ENCODE measurements at regions not wholly inside any gene's neighbourhood (a gene's known extent, or its start where the extent isn't known, plus 50 kb on each side); places are given as distances from the start of the nearest gene placed in this dataset.

DNA sequence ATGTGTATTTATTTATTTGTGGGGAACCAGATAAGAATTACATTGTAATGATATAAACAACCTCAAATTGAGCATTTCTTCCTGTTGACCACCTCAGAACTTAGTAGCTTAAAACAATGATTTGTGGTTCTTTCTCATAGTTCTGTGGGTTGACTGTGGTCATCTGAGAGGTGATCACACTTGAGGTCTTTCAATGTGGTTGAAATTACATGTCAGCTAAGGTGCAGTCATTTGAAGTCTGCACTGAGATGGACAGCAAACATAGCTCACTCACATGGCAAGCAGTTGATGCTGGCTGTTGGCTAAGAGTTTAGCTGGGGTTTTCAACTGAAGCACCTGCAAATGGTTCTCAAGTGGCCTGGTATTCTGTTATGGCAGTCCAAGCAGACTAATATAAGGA is 436.7 kb upstream of the MAP3K7 start:
- no peak overlapping the region for H4K91ac ChIP-seq (replicated peaks; ENCODE audit: insufficient read length, low read length)
- H3K23ac ChIP-seq (ENCODE audit: insufficient read length) = no peak overlapping the region
- H4K20me1 ChIP-seq (replicated peaks in 1 of 2; ENCODE audit: control insufficient read depth in 1 of 2, insufficient read depth in 2 of 2, low read length in 2 of 2) = no peaks in the 10 kb centered on the region
- H3K14ac ChIP-seq (ENCODE audit: insufficient read length) = no peak overlapping the region
- no peak overlapping the region for H2BK12ac ChIP-seq (ENCODE audit: low read depth, low read length)
- H3K23me2 ChIP-seq (ENCODE audit: low read depth, low read length) = no peaks in the 10 kb centered on the region; the same call in 1 of the 2 replicates
- no peak overlapping the region for H3K9ac ChIP-seq (replicated peaks in 1 of 4; ENCODE audit: extremely low read depth in 1 of 4, low read depth in 3 of 4, low read length in 3 of 4)
- CTCF ChIA-PET (ENCODE audit: partially characterized antibody) = no interaction called here
- no peak overlapping the region for H3K18ac ChIP-seq (ENCODE audit: extremely low read depth, low read length)
- FAIRE-seq = no peak
- H2AFZ ChIP-seq (ENCODE audit: low read length) = no peak overlapping the region
- H4K8ac ChIP-seq (ENCODE audit: extremely low read depth, insufficient read depth, low read length) = no peak overlapping the region
- no peak overlapping the region for H4K5ac ChIP-seq (ENCODE audit: insufficient read length, low read depth, low read length)
- no peak for TF ChIP-seq EGR1 (IDR thresholded peaks at IDR 0.05; ENCODE audit: borderline replicate concordance, low read depth, low read length)
- TF ChIP-seq GABPA (IDR thresholded peaks at IDR 0.05; ENCODE audit: borderline replicate concordance, insufficient read depth, low read length) = no peak
- no peak for TF ChIP-seq CHD2 (IDR thresholded peaks at IDR 0.05; ENCODE audit: low read length)
- TF ChIP-seq ATF2 (IDR thresholded peaks at IDR 0.05; ENCODE audit: low read length) = no peak
- TF ChIP-seq MAFK (IDR thresholded peaks at IDR 0.05; ENCODE audit: low read depth, low read length) = no peak
- TF ChIP-seq CTBP2 (IDR thresholded peaks at IDR 0.05; ENCODE audit: borderline replicate concordance, insufficient read depth, insufficient read length, low read length) = no peak
- POLR2A ChIA-PET (ENCODE audit: partially characterized antibody) = interaction anchor here (0.6 kb wide), 1 partner anchor 47 kb away, joined by 3 read pairs; no protein-coding TSS in a partner anchor
- H2AK5ac ChIP-seq (ENCODE audit: low read depth, low read length) = no peak overlapping the region
- H3K56ac ChIP-seq (replicated peaks; ENCODE audit: insufficient read length, low read depth, low read length) = no peak overlapping the region
- no peak overlapping the region for H3K4ac ChIP-seq (replicated peaks; ENCODE audit: insufficient read length, low read depth, low read length)
- no peaks in the 10 kb centered on the region for H3K79me2 ChIP-seq (ENCODE audit: control insufficient read depth in 1 of 2, insufficient read depth in 2 of 2, low read length in 2 of 2)
- H2BK120ac ChIP-seq (replicated peaks; ENCODE audit: low read depth, low read length) = no peak overlapping the region
- H3K9me3 ChIP-seq (ENCODE audit: insufficient read depth in 2 of 2, low read depth in 1 of 2, low read length in 1 of 2) = no peaks in the 10 kb centered on the region
- H2BK5ac ChIP-seq (ENCODE audit: low read depth, low read length) = no peak overlapping the region
- no peak for DNase-seq (ENCODE audit: low read depth in 1 of 2, low spot score in 2 of 2)
- H3K4me1 ChIP-seq (replicated peaks in 1 of 4; ENCODE audit: control insufficient read depth in 3 of 4, insufficient read depth in 4 of 4, low read length in 3 of 4) = no peaks in the 10 kb centered on the region
- no peak overlapping the region for H3K4me3 ChIP-seq (ENCODE audit: extremely low read depth in 1 of 4, insufficient read depth in 2 of 4, low read depth in 3 of 4, low read length in 4 of 4)
- no peak overlapping the region for H3K27ac ChIP-seq (ENCODE audit: low read depth, low read length)
- no peak overlapping the region for H3K4me2 ChIP-seq (ENCODE audit: insufficient read depth in 1 of 2, low read depth in 2 of 2, low read length in 2 of 2)
- H2BK15ac ChIP-seq (ENCODE audit: low read length) = no peak overlapping the region
- H3K27me3 ChIP-seq (replicated peaks in 1 of 4; ENCODE audit: control insufficient read depth in 3 of 4, extremely low read depth in 1 of 4, insufficient read depth in 3 of 4, low read length in 3 of 4) = no peaks in the 10 kb centered on the region
- no peaks in the 10 kb centered on the region for H3K79me1 ChIP-seq (ENCODE audit: low read depth, low read length)
- no peaks in the 10 kb centered on the region for H3K36me3 ChIP-seq (ENCODE audit: control insufficient read depth in 2 of 4, insufficient read depth in 4 of 4, low read length in 3 of 4)
- no peak overlapping the region for H2BK20ac ChIP-seq (ENCODE audit: low read length)

All from H1 (cell line).